GM12873 (cell line): ENCODE measurements at regions not wholly inside any gene's neighbourhood (a gene's known extent, or its start where the extent isn't known, plus 50 kb on each side); places are given as distances from the start of the nearest gene placed in this dataset.

Experiments
- CTCF ChIP-seq: IDR thresholded peaks from 2 replicates; pipeline ENCODE4 v1.5.1; 2012; ENCODE audit warnings: low read depth, mild to moderate bottlenecking, moderate library complexity, low read length, control low read depth; ENCODE audit not compliant: insufficient read depth; ENCODE audit errors: missing control alignments

- no peak for TF ChIP-seq CTCF
Observed at GRCh38 chr4:160592258-160592657, 1489.4 kb downstream of the RAPGEF2 start.

- no peak for TF ChIP-seq CTCF
Observed at GRCh38 chr4:160595646-160596045, 1492.8 kb downstream of the RAPGEF2 start.

- TF ChIP-seq CTCF, result no peak
Observed at GRCh38 chr4:160604541-160604940, 1501.7 kb downstream of the RAPGEF2 start.

GRCh38 chr4:160611181-160611580, 1508.3 kb downstream of the RAPGEF2 start:
- TF ChIP-seq CTCF, result no peak

- no peak for TF ChIP-seq CTCF
Observed at GRCh38 chr4:160631044-160631443, 1528.2 kb downstream of the RAPGEF2 start.

- no peak for TF ChIP-seq CTCF
Observed at GRCh38 chr4:160652790-160653189, 1511.0 kb downstream of the FSTL5 start.

- TF ChIP-seq CTCF, result no peak
Observed at GRCh38 chr4:160675550-160675949, 1488.2 kb downstream of the FSTL5 start.

- TF ChIP-seq CTCF, result no peak
Observed at GRCh38 chr4:160685729-160686128, 1478.1 kb downstream of the FSTL5 start.
